IPS-20b (cell line): ENCODE measurements at regions not wholly inside any gene's neighbourhood (a gene's known extent, or its start where the extent isn't known, plus 50 kb on each side); places are given as distances from the start of the nearest gene placed in this dataset.

Experiments
- H3K27ac ChIP-seq: one replicate; pipeline ENCODE4 v1.5.1; 2013; ENCODE audit warnings: low read length
- H3K27me3 ChIP-seq: 2 replicates; pipeline ENCODE4 v1.6.1; 2013; ENCODE audit warnings: mild to moderate bottlenecking, low read length, inconsistent platforms; ENCODE audit not compliant: insufficient read depth
- H3K36me3 ChIP-seq: 2 replicates; pipeline ENCODE4 v1.6.1; 2013; ENCODE audit warnings: low read depth, mild to moderate bottlenecking, inconsistent platforms, low read length, moderate library complexity; ENCODE audit not compliant: insufficient read depth
- H3K4me1 ChIP-seq: 2 replicates; pipeline ENCODE4 v1.6.1; 2013; ENCODE audit warnings: mild to moderate bottlenecking, control low read depth, inconsistent platforms, low read length, moderate library complexity; ENCODE audit not compliant: insufficient read depth
- H3K4me3 ChIP-seq: 2 replicates; pipeline ENCODE4 v1.5.1; 2013; ENCODE audit warnings: mild to moderate bottlenecking, low read length, inconsistent platforms
- H3K9ac ChIP-seq: 2 replicates; pipeline ENCODE4 v1.6.1; 2013; ENCODE audit warnings: low read depth, mild to moderate bottlenecking, inconsistent platforms, low read length, moderate library complexity
- H3K9me3 ChIP-seq: 2 replicates; pipeline ENCODE4 v1.6.1; 2013; ENCODE audit warnings: mild to moderate bottlenecking, low read depth, low read length, inconsistent platforms; ENCODE audit not compliant: insufficient read depth

DNA sequence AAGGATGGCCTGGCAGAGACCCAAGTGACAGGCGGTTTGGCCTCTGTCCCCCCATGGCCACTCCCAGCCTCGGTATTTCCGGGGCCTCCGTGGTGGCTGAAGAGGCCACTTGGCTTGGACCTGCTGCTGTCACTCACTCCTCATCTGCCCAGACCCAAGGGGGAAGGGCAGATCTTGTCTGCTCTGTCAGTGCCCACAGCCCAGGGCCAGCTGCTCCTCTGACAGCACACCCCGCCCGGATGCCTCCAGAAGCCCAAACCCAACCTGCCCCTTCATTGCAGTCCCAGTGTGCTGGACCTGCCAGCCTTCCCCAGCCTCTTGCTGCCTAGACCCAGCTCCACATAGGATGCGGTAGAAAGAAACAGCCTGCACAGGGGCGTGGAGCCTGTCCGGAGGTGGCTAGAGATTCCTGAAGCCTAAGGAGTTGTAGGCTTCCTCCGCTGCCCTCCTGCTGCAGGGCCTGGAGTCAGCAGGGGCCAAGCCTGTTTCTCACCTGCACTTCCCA lies 52.0 kb downstream of the MAGEF1 start:
- Histone ChIP-seq H3K9ac (0 out of 2 replicates have a peak overlapping the region, but pooled peaks have one; percentile 24), H3K9me3 (no peaks in the 10 kb centered on the region), H3K4me1 (peaks cover 25% of the 10 kb centered on the region), H3K27ac (no peak overlapping the region), H3K27me3 (no peaks in the 10 kb centered on the region), H3K36me3 (no peaks in the 10 kb centered on the region), H3K4me3 (no peak overlapping the region)

DNA sequence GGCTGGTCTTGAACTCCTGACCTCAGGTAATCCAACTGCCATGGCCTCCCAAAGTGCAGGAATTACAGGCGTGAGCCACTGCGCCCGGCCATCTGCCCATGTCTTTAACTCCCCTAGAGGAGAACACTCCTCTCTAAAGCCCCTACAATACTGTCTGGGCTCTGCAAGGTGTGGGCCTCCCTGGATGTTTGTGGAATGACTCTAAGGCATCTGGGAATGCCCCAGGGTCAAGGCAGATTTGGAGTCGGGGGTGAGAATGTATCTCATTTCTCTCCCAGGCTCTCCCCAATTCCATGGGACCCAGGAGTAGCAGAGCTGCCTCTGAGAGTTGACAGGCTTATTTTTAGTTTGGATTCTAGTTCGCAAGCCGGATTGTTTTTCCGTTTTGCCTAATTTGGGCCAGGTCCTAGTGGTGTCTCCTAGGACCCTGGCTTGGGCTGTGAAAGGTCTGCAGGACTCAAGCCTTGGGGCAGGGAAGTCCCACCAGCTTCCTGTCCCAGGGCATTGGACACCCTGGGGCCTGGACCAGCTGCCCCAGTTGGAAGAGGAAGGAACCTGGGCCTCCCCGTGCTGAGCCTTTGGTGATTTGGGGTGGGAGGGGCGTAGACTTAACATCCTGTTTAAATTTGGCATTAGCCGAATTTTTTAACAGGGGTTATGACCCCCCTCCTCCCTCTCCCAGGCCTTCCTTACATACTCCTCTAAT lies 53.5 kb downstream of the MAGEF1 start:
- H3K27me3 ChIP-seq, result no peaks in the 10 kb centered on the region
- H3K4me1 ChIP-seq, result peaks cover 25% of the 10 kb centered on the region
- no peak overlapping the region for H3K9ac ChIP-seq
- no peak overlapping the region for H3K4me3 ChIP-seq
- H3K36me3 ChIP-seq, result no peaks in the 10 kb centered on the region
- no peaks in the 10 kb centered on the region for H3K9me3 ChIP-seq
- H3K27ac ChIP-seq, result no peak overlapping the region

DNA sequence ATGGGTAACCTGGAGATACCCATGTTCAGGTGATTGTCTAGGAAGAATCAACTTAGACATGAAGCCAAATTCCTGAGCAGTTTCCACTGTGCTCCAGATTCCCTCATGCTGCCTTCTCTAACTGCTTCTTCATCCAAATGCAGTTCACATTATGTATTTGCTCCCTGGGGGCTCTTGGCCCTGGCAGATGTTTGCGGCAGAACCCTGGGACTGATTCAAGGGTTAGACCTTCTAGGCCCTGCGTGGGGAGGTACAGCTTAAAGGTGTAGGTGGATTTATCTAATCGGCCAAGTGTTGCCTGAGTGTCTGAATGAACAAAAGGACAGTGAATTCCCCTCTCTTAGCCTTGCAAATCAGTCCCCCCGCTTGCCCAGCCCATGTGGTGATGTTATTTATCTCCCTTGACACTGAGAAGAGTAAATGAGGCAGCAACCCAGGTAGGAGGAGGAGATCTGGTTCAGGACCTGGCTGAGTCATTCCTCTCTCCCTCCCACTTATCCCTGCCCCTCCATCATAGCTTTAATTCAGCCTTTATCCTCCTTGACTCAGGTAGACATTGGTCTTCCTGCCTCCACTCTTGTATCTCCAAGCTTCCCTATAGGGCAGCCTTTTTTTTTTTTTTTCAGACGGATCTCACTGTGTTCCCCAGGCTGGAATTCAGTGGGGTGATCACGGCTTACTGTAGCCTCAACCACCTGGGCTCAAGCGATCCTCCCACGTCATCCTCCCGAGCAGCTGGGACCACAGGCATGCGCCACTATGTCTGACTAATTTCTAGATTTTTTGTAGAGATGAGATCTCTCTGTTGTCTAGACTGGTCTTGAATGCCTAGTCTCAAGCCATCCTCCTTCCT lies 54.8 kb downstream of the MAGEF1 start:
- Histone ChIP-seq H3K36me3 (no peaks in the 10 kb centered on the region), H3K4me3 (no peak overlapping the region), H3K9ac (no peak overlapping the region), H3K4me1 (peaks cover 25% of the 10 kb centered on the region), H3K27me3 (no peaks in the 10 kb centered on the region), H3K27ac (no peak overlapping the region), H3K9me3 (no peaks in the 10 kb centered on the region)

DNA sequence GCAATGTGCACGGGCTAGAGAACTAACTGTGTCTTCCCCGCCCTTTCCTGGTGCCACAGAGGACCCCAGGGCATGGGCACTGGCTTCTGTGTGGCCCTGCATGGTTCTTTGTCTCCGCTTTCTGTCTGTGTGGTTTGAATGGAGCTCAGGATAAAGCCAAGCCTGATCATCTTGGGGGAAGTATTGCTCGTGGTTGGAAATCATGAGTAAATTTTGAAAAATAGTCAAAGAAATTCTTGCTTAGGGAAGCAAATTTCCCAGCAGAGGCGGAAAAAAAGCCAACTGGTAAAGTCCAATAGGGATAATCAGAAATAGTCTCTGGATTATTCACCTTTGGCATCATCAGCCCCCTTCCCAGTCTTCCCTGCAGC lies 55.4 kb downstream of the MAGEF1 start:
- no peak overlapping the region for H3K27ac ChIP-seq
- no peak overlapping the region for H3K4me3 ChIP-seq
- H3K36me3 ChIP-seq, result no peaks in the 10 kb centered on the region
- no peaks in the 10 kb centered on the region for H3K9me3 ChIP-seq
- no peak overlapping the region for H3K9ac ChIP-seq
- peaks cover 25% of the 10 kb centered on the region for H3K4me1 ChIP-seq
- H3K27me3 ChIP-seq, result no peaks in the 10 kb centered on the region

DNA sequence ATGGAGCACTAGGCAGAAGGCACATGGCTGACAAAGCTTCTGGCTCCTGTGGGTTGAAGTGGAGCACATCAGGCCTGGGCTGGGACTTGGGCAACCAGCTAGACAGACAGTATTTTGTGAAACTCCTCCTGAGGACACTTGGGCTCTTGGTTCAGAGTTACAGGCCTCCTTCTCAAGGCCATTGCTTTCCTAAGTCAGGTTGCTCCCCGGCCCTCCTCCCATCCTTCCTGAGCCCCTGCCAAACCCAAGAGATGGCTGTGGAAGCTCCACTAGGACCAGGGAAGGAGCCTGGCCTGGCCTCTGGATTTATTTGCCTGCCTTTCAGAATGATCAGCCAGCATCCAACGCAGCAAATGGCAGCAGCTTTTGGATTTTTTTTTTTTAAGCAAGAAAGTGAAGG lies 56.3 kb downstream of the MAGEF1 start:
- H3K9ac ChIP-seq, result no peak overlapping the region
- H3K27ac ChIP-seq, result no peak overlapping the region
- peaks cover 25% of the 10 kb centered on the region for H3K4me1 ChIP-seq
- H3K9me3 ChIP-seq, result no peaks in the 10 kb centered on the region
- H3K36me3 ChIP-seq, result no peaks in the 10 kb centered on the region
- H3K4me3 ChIP-seq, result no peak overlapping the region
- no peaks in the 10 kb centered on the region for H3K27me3 ChIP-seq

DNA sequence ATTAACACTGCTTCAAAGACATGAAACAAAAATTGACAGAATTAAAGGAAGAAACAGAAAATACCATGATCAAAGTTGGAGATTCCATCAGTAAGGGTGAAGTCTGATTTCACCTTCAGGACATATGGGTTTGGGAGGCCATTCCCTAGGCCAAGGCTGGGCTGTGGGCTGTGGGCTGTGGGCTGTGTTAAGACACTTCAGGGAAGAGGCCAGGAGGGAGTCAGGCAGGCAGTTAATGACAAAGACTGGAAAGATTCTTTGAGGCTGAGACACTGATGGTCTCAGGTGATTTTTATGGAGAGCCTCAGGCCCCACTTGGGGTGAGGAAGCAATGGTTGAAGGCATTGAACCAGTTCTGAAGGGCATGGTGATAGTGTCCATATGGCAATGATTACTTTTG lies 57.5 kb downstream of the MAGEF1 start:
- H3K27ac ChIP-seq, result no peak overlapping the region
- no peaks in the 10 kb centered on the region for H3K9me3 ChIP-seq
- peaks cover 20% of the 10 kb centered on the region for H3K4me1 ChIP-seq
- no peaks in the 10 kb centered on the region for H3K27me3 ChIP-seq
- H3K9ac ChIP-seq, result no peak overlapping the region
- H3K36me3 ChIP-seq, result no peaks in the 10 kb centered on the region
- no peak overlapping the region for H3K4me3 ChIP-seq

DNA sequence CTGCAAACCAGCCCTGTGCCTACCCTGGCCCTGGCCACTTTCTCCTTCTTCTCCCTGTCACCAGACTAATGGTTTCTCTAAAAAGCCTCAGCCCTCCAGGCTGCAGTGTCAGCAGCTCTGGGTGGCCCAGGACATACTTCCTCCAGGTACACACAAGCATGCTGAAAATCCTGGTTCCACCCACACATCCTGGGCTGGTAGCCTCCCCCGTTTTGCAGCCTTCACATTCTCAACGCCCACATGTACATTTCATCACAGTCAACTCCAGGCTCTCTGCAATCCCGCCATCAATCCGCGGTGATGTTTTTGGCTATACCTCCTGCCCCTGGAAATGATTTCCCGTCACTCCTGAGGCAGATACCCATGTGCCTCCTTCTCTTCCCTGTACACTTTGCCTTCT lies 59.4 kb downstream of the MAGEF1 start:
- Histone ChIP-seq H3K27me3 (no peaks in the 10 kb centered on the region), H3K36me3 (no peaks in the 10 kb centered on the region), H3K27ac (no peak overlapping the region), H3K4me1 (peaks cover 15% of the 10 kb centered on the region), H3K4me3 (no peak overlapping the region), H3K9me3 (no peaks in the 10 kb centered on the region), H3K9ac (no peak overlapping the region)

DNA sequence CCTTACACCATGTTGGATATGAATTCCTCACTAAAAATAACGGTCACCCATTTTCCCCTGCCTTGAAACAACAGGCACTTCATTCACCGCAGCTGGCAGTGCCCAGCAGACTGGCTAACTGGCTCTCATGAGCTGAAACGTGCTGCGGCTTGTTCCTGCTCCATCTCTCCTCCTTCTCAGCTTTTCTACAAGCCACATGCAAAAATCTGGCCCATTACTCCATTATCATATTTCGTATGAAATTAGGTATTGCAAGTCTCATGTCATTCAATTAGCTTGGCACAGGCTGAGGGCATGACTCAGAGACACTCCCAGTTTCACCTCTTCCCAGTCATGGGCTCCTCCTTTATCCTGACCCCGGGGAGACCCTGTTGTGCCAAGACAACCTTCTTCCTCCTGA lies 60.0 kb downstream of the MAGEF1 start:
- H3K9me3 ChIP-seq, result no peaks in the 10 kb centered on the region
- no peak overlapping the region for H3K9ac ChIP-seq
- H3K4me3 ChIP-seq, result no peak overlapping the region
- H3K27ac ChIP-seq, result no peak overlapping the region
- H3K27me3 ChIP-seq, result no peaks in the 10 kb centered on the region
- no peaks in the 10 kb centered on the region for H3K36me3 ChIP-seq
- peaks cover 11% of the 10 kb centered on the region; the same call in 1 of the 2 replicates for H3K4me1 ChIP-seq

DNA sequence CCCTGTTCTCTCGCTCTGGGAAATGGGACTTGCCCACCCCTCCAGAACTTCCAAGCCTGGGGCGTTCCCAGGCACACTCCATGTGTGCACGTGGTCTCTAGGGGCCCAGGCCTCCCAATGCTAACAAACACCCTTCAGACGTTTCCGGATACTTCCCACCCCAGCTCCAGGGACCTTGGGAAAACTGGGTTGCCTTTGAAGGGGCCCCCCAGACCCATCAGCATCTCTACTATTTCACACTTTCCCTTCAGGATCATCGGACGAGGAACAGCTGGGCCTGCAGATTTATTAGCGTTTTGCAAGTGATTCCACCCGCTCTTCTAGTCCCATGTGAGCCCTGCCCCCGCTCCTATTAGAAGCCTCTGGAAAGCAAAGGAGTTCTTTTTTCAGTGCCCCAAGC lies 63.2 kb downstream of the MAGEF1 start:
- no peak overlapping the region for H3K27ac ChIP-seq
- H3K9ac ChIP-seq, result no peak overlapping the region
- H3K4me1 ChIP-seq, result peaks cover 9% of the 10 kb centered on the region; the same call in 1 of the 2 replicates
- H3K9me3 ChIP-seq, result no peaks in the 10 kb centered on the region
- H3K4me3 ChIP-seq, result no peak overlapping the region
- no peaks in the 10 kb centered on the region for H3K27me3 ChIP-seq
- H3K36me3 ChIP-seq, result no peaks in the 10 kb centered on the region

DNA sequence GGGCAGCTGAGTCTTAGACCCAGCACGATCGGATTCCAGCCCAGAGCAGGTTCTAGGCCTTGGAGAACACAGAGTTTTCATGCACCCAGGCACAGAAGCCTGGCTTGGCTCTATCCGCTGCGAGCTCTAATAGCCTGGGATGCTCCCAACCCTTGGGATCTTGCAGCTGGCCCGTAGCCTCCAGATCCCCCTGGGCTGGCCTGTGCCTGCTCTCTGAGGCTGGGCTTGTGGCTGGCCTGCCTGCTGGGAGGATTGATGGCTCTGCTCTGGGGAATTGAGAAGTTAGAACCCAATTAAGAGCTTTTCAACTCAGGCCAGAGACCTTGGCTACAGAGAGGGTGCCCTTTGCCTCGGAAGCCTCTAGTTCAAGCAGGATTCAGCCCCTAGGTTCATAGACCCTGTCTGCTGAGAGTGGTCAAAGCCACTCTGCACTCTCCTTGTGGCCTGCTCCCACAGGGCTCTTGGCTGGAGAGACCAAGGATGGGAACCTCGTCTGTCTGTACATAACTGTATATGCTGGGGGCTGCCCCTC lies 64.4 kb downstream of the MAGEF1 start:
- H3K27ac ChIP-seq, result no peak overlapping the region
- no peaks in the 10 kb centered on the region for H3K36me3 ChIP-seq
- peaks cover 9% of the 10 kb centered on the region; the same call in 1 of the 2 replicates for H3K4me1 ChIP-seq
- H3K27me3 ChIP-seq, result no peaks in the 10 kb centered on the region
- H3K9ac ChIP-seq, result no peak overlapping the region
- H3K9me3 ChIP-seq, result no peaks in the 10 kb centered on the region
- H3K4me3 ChIP-seq, result no peak overlapping the region

DNA sequence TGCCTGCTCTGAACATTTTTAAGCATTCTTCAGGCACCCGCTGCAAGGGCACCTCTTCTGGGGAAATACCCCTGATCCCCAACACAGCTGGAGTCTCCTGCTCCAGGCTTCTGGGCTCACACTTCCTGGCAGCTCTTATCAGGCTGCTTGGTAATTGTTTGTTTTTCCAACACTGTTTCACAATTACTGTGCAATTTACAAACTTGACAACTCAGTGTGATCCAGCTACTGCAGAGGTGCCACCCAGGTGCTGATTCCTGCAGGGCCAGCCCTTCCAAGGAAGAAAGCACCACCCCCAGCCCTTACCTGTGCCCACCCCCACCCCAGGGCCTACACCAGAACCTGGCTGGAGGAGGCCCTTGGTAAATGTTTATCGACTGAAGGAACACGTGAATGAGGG lies 66.5 kb downstream of the MAGEF1 start:
- peaks cover 9% of the 10 kb centered on the region; the same call in 1 of the 2 replicates for H3K4me1 ChIP-seq
- H3K9ac ChIP-seq, result no peak overlapping the region
- no peaks in the 10 kb centered on the region for H3K9me3 ChIP-seq
- no peak overlapping the region for H3K27ac ChIP-seq
- H3K27me3 ChIP-seq, result no peaks in the 10 kb centered on the region; the same call in 1 of the 2 replicates
- no peaks in the 10 kb centered on the region for H3K36me3 ChIP-seq
- H3K4me3 ChIP-seq, result no peak overlapping the region
